KG1 (cell line): ENCODE measurements at regions not wholly inside any gene's neighbourhood (a gene's known extent, or its start where the extent isn't known, plus 50 kb on each side); places are given as distances from the start of the nearest gene placed in this dataset.

ENCODE experiments used
- DNase-seq: peaks from one replicate; lab custom pipeline; 2025; lab: John Stamatoyannopoulos, UW

- DNase-seq = no peak
Observed at GRCh38 chr6:110033101-110033500, 55.0 kb downstream of the GPR6 start.

GRCh38 chr6:110033749-110034666 is 55.9 kb downstream of the GPR6 start:
- DNase-seq = no peak

- no peak for DNase-seq
Observed at GRCh38 chr6:110034667-110035036, 56.5 kb downstream of the GPR6 start.

- no peak for DNase-seq
Observed at GRCh38 chr6:110035321-110035720, 57.2 kb downstream of the GPR6 start.

- DNase-seq = no peak
Observed at GRCh38 chr6:110036408-110037302, 58.5 kb downstream of the GPR6 start.

- DNase-seq = no peak
Observed at GRCh38 chr6:110037726-110038295, 59.7 kb downstream of the GPR6 start.

- DNase-seq = peak; percentile 92
Observed at GRCh38 chr6:110039364-110039980, 61.4 kb downstream of the GPR6 start.

- peak; percentile 62 for DNase-seq
Observed at GRCh38 chr6:110039981-110040383, 61.9 kb downstream of the GPR6 start.

- no peak for DNase-seq
Observed at GRCh38 chr6:110040716-110041115, 62.6 kb downstream of the GPR6 start.

- no peak for DNase-seq
Observed at GRCh38 chr6:110041126-110041525, 63.0 kb downstream of the GPR6 start.

- DNase-seq = no peak
Observed at GRCh38 chr6:110041830-110042229, 63.7 kb downstream of the GPR6 start.

- no peak for DNase-seq
Observed at GRCh38 chr6:110042670-110043296, 64.7 kb downstream of the GPR6 start.

- no peak for DNase-seq
Observed at GRCh38 chr6:110043366-110043994, 65.4 kb downstream of the GPR6 start.

GRCh38 chr6:110044096-110044495 is 66.0 kb downstream of the GPR6 start:
- DNase-seq = no peak

- no peak for DNase-seq
Observed at GRCh38 chr6:110044622-110045021, 66.5 kb downstream of the GPR6 start.

GRCh38 chr6:110048221-110048875 is 70.2 kb downstream of the GPR6 start:
- no peak for DNase-seq

- no peak for DNase-seq
Observed at GRCh38 chr6:110049696-110050439, 71.8 kb downstream of the GPR6 start.
